CD14-positive monocyte (primary cell): ENCODE measurements at regions not wholly inside any gene's neighbourhood (a gene's known extent, or its start where the extent isn't known, plus 50 kb on each side); places are given as distances from the start of the nearest gene placed in this dataset.

Experiments
- DNase-seq, 3 donors: peaks; one replicate each; pipeline ENCODE4 v3.0.0-alpha.2; 2011 to 2022
- H2AFZ ChIP-seq: 2 replicates; pipeline ENCODE4 v1.6.0; 2012; ENCODE audit warnings: mild to moderate bottlenecking, low read depth, low read length, inconsistent platforms; ENCODE audit not compliant: insufficient read depth, poor library complexity, severe bottlenecking
- H3K27ac ChIP-seq, 2 donors: 1 replicate in 1 of 2; 2 replicates in 1 of 2; pipeline ENCODE4 v1.5.1; 2012 to 2013; ENCODE audit warnings: low read length in 2 of 2, control low read depth in 1 of 2, inconsistent platforms in 1 of 2, low read depth in 1 of 2, mild to moderate bottlenecking in 1 of 2
- H3K27me3 ChIP-seq, 2 donors: one replicate each; pipeline versions ENCODE4 v1.6.0 to v1.6.1; 2011 to 2013; ENCODE audit warnings: low read length in 2 of 2; ENCODE audit not compliant: control insufficient read depth in 2 of 2, insufficient read depth in 2 of 2
- H3K36me3 ChIP-seq, 2 donors: replicated peaks in 1 of 2; 1 replicate in 1 of 2; 2 replicates in 1 of 2; pipeline versions ENCODE4 v1.5.1 to v1.6.1; 2012 to 2013; ENCODE audit warnings: low read length in 2 of 2, control low read depth in 1 of 2, inconsistent platforms in 1 of 2, mild to moderate bottlenecking in 1 of 2; ENCODE audit not compliant: insufficient read depth in 2 of 2, control insufficient read depth in 1 of 2
- H3K4me1 ChIP-seq, 2 donors: 1 replicate in 1 of 2; 2 replicates in 1 of 2; pipeline versions ENCODE4 v1.5.1 to v1.6.1; 2012 to 2013; ENCODE audit warnings: low read length in 2 of 2, control low read depth in 1 of 2, inconsistent platforms in 1 of 2, mild to moderate bottlenecking in 1 of 2, moderate library complexity in 1 of 2; ENCODE audit not compliant: insufficient read depth in 2 of 2, control insufficient read depth in 1 of 2
- H3K4me2 ChIP-seq: replicated peaks from 2 replicates; pipeline ENCODE3; 2012; ENCODE audit warnings: low read length, moderate library complexity, mild to moderate bottlenecking; ENCODE audit not compliant: poor library complexity, severe bottlenecking; ENCODE audit errors: extremely low read depth
- H3K4me3 ChIP-seq, 3 experiments: fragments of 200-600 bp in 1 of 3; sonication (generic) in 1 of 3; replicated peaks in 1 of 3; 1 replicate in 2 of 3; 2 replicates in 1 of 3; pipeline ENCODE4 v1.5.1; 2011 to 2013; ENCODE audit warnings: low read length in 3 of 3, mild to moderate bottlenecking in 3 of 3, control low read depth in 2 of 3, low read depth in 2 of 3, inconsistent platforms in 1 of 3, moderate library complexity in 1 of 3
- H3K79me2 ChIP-seq: 2 replicates; pipeline ENCODE4 v1.6.0; 2012; ENCODE audit warnings: mild to moderate bottlenecking, control low read depth, inconsistent platforms, low read length, moderate library complexity; ENCODE audit not compliant: insufficient read depth
- H3K9ac ChIP-seq: 2 replicates; pipeline ENCODE4 v1.6.0; 2017; ENCODE audit warnings: low read length, mild to moderate bottlenecking; ENCODE audit not compliant: insufficient read depth, poor library complexity, severe bottlenecking
- H3K9me3 ChIP-seq, 2 donors: replicated peaks in 1 of 2; 1 replicate in 1 of 2; 2 replicates in 1 of 2; pipeline versions ENCODE4 v1.5.1 to v1.6.1; 2012 to 2013; ENCODE audit warnings: low read length in 2 of 2, control low read depth in 1 of 2; ENCODE audit not compliant: control insufficient read depth in 1 of 2, insufficient read depth in 1 of 2
- H4K20me1 ChIP-seq: 2 replicates; pipeline ENCODE4 v1.6.0; 2012; ENCODE audit warnings: mild to moderate bottlenecking, low read length, control low read depth, moderate library complexity; ENCODE audit not compliant: insufficient read depth
- H3K27ac Mint-ChIP-seq, 7 donors: one replicate each; pipeline ENCODE4 v1.8.0; 2020; ENCODE audit warnings: mild to moderate bottlenecking in 7 of 7, mixed read lengths in 7 of 7, moderate library complexity in 6 of 7, inconsistent platforms in 2 of 7
- H3K27me3 Mint-ChIP-seq, 3 donors: one replicate each; pipeline ENCODE4 v1.8.0; 2021 to 2022; ENCODE audit warnings: low read depth in 3 of 3, mild to moderate bottlenecking in 3 of 3, mixed read lengths in 3 of 3, moderate library complexity in 3 of 3, inconsistent platforms in 1 of 3
- H3K36me3 Mint-ChIP-seq, 2 donors: one replicate each; pipeline ENCODE4 v1.8.0; 2020; ENCODE audit warnings: mixed read lengths in 2 of 2, inconsistent platforms in 1 of 2, mild to moderate bottlenecking in 1 of 2
- H3K4me1 Mint-ChIP-seq: one replicate; pipeline ENCODE4 v1.8.0; 2020; ENCODE audit warnings: mild to moderate bottlenecking, mixed read lengths
- H3K4me3 Mint-ChIP-seq, 2 donors: one replicate each; pipeline ENCODE4 v1.8.0; 2020; ENCODE audit warnings: mild to moderate bottlenecking in 2 of 2, mixed read lengths in 2 of 2, moderate library complexity in 1 of 2
- H3K9me3 Mint-ChIP-seq, 7 donors: one replicate each; pipeline ENCODE4 v1.8.0; 2020 to 2022; ENCODE audit warnings: mixed read lengths in 7 of 7, mild to moderate bottlenecking in 6 of 7, moderate library complexity in 6 of 7, inconsistent platforms in 2 of 7
- CTCF ChIP-seq: fragments of 200-600 bp; IDR thresholded peaks from one replicate; pipeline ENCODE4 v1.8.0; 2022; ENCODE audit warnings: antibody characterized with exemption, mild to moderate bottlenecking
- WGBS: methylation state at CpG from one replicate; pipeline ENCODE4 v1.1.5; 2013; ENCODE audit warnings: missing lambda C conversion rate; ENCODE audit not compliant: insufficient coverage; 5-methylcytosine and 5-hydroxymethylcytosine counted together
- intact Hi-C, 2 donors: fragments of 100-400 bp; cut with micrococcal nuclease; formaldehyde crosslinking; loops; one replicate each; pipeline versions ENCODE4 v1.15.0 to v1.15.1; 2023

GRCh38 chr16:77541165-77541564 lies 106.3 kb upstream of the ADAMTS18 start:
- Mint-ChIP-seq H3K27me3 (peaks cover 0 to 3% (median 2%) of the 10 kb centered on the region in 3 donors), H3K4me1 (no peaks in the 10 kb centered on the region), H3K9me3 (peaks cover 0 to 3% (median 0%) of the 10 kb centered on the region in 7 donors), H3K27ac (no peak overlapping the region), H3K36me3 (no peaks in the 10 kb centered on the region), H3K4me3 (no peak overlapping the region)
- H3K4me3 ChIP-seq: no peak overlapping the region
- no peaks in the 10 kb centered on the region for H3K9me3 ChIP-seq
- no peaks in the 10 kb centered on the region for H3K36me3 ChIP-seq
- DNase-seq: no peak
- no peak for TF ChIP-seq CTCF
- intact Hi-C loops: no loop called here
- no peak overlapping the region for H3K4me2 ChIP-seq
- no peak overlapping the region for H2AFZ ChIP-seq
- no peaks in the 10 kb centered on the region for H3K4me1 ChIP-seq
- no peaks in the 10 kb centered on the region for H4K20me1 ChIP-seq
- H3K9ac ChIP-seq: no peak overlapping the region
- no CpG with 5 or more reads among the region's 3 CpGs for WGBS
- no peaks in the 10 kb centered on the region for H3K27me3 ChIP-seq
- no peak overlapping the region for H3K27ac ChIP-seq
- H3K79me2 ChIP-seq: no peaks in the 10 kb centered on the region

GRCh38 chr16:77548151-77548550 lies 113.3 kb upstream of the ADAMTS18 start:
- DNase-seq: no peak
- H3K4me2 ChIP-seq: no peak overlapping the region
- H3K4me1 ChIP-seq: no peaks in the 10 kb centered on the region
- no peak for TF ChIP-seq CTCF
- H3K79me2 ChIP-seq: no peaks in the 10 kb centered on the region
- Mint-ChIP-seq H3K27ac (peak overlapping the region in 1 of 7 donors; percentile 60), H3K4me1 (no peaks in the 10 kb centered on the region), H3K4me3 (no peak overlapping the region), H3K27me3 (peaks cover 2 to 4% (median 2%) of the 10 kb centered on the region in 3 donors), H3K36me3 (no peaks in the 10 kb centered on the region), H3K9me3 (peaks cover 0 to 2% (median 0%) of the 10 kb centered on the region in 7 donors)
- no peak overlapping the region for H3K27ac ChIP-seq
- H2AFZ ChIP-seq: no peak overlapping the region
- no peak overlapping the region for H3K4me3 ChIP-seq
- WGBS: 100% methylated on average over 2 of the region's 4 CpGs
- H4K20me1 ChIP-seq: no peaks in the 10 kb centered on the region
- no peaks in the 10 kb centered on the region for H3K9me3 ChIP-seq
- no peak overlapping the region for H3K9ac ChIP-seq
- intact Hi-C loops: no loop called here
- no peaks in the 10 kb centered on the region for H3K27me3 ChIP-seq
- no peaks in the 10 kb centered on the region for H3K36me3 ChIP-seq
